ENCODE measurements at regions not wholly inside any gene's neighbourhood (a gene's known extent, or its start where the extent isn't known, plus 50 kb on each side); places are given as distances from the start of the nearest gene placed in this dataset.

DNA sequence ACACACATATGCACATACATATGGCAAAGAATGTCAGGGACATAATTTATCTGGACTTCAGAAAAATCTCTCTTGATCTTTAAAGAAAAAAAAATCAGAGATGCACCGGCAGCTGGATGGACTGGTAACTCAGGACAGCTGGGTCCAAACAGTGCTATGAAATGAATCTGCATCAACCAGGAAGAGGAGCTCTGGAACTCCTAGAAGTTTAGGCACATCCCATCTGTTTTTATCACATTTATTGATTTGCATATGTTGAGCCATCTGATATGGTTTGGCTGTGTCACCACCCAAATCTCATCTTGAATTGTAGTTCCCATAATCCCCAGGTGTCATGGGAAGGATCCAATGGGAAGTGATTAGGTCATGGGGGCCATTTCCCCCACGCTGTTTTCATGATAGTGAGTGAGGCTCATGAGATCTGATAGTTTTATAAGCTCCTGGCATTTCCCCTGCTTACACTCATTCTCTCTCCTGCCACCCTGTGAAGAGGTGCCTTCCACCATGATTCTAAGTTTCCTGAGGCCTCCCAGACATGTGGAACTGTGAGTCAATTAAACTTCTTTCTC is 87.7 kb upstream of the AKIP1 start:
- H3K9me2 ChIP-seq (replicated peaks; ENCODE audit: control insufficient read depth, low read length), result no peaks in the 10 kb centered on the region
- no peaks in the 10 kb centered on the region for H3K79me2 ChIP-seq (ENCODE audit: control insufficient read depth, low read length)
- H3K27ac ChIP-seq (ENCODE audit: low read depth, low read length), result no peak overlapping the region
- no peaks in the 10 kb centered on the region for H3F3A ChIP-seq (ENCODE audit: control insufficient read depth, insufficient read depth)
- peaks cover 11% of the 10 kb centered on the region; the same call in 1 of the 2 replicates for H3K27me3 ChIP-seq (ENCODE audit: control insufficient read depth, low read length)
- no peaks in the 10 kb centered on the region for H4K20me1 ChIP-seq (ENCODE audit: control insufficient read depth, insufficient read depth, low read depth, low read length)
- no peak for TF ChIP-seq EZH2phosphoT487 (IDR thresholded peaks at IDR 0.05; ENCODE audit: borderline replicate concordance, low read length)
- TF ChIP-seq, protein P1, sequence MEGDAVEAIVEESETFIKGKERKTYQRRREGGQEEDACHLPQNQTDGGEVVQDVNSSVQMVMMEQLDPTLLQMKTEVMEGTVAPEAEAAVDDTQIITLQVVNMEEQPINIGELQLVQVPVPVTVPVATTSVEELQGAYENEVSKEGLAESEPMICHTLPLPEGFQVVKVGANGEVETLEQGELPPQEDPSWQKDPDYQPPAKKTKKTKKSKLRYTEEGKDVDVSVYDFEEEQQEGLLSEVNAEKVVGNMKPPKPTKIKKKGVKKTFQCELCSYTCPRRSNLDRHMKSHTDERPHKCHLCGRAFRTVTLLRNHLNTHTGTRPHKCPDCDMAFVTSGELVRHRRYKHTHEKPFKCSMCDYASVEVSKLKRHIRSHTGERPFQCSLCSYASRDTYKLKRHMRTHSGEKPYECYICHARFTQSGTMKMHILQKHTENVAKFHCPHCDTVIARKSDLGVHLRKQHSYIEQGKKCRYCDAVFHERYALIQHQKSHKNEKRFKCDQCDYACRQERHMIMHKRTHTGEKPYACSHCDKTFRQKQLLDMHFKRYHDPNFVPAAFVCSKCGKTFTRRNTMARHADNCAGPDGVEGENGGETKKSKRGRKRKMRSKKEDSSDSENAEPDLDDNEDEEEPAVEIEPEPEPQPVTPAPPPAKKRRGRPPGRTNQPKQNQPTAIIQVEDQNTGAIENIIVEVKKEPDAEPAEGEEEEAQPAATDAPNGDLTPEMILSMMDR (IDR thresholded peaks at IDR 0.05; ENCODE audit: low read depth, low read length, poor library complexity, severe bottlenecking), result no peak
- no peak overlapping the region for H3K4me2 ChIP-seq (ENCODE audit: low read length)
- H3K9me3 ChIP-seq (ENCODE audit: control insufficient read depth, insufficient read depth, low read length), result no peaks in the 10 kb centered on the region
- H3K4me3 ChIP-seq (ENCODE audit: low read length), result no peak overlapping the region
- H3K4me1 ChIP-seq (ENCODE audit: control insufficient read depth, low read length), result no peaks in the 10 kb centered on the region
- no peaks in the 10 kb centered on the region for H3K36me3 ChIP-seq (ENCODE audit: control insufficient read depth, low read length)

- Histone ChIP-seq H3K27ac (ENCODE audit: low read depth, low read length) (no peak overlapping the region), H3F3A (ENCODE audit: control insufficient read depth, insufficient read depth) (no peaks in the 10 kb centered on the region), H3K4me3 (ENCODE audit: low read length) (no peak overlapping the region), H3K9me2 (replicated peaks; ENCODE audit: control insufficient read depth, low read length) (no peaks in the 10 kb centered on the region), H3K4me1 (ENCODE audit: control insufficient read depth, low read length) (no peaks in the 10 kb centered on the region), H3K4me2 (ENCODE audit: low read length) (no peak overlapping the region), H3K9me3 (ENCODE audit: control insufficient read depth, insufficient read depth, low read length) (no peaks in the 10 kb centered on the region), H3K27me3 (ENCODE audit: control insufficient read depth, low read length) (peaks cover 9% of the 10 kb centered on the region; the same call in 1 of the 2 replicates), H3K79me2 (ENCODE audit: control insufficient read depth, low read length) (no peaks in the 10 kb centered on the region), H4K20me1 (ENCODE audit: control insufficient read depth, insufficient read depth, low read depth, low read length) (no peaks in the 10 kb centered on the region), H3K36me3 (ENCODE audit: control insufficient read depth, low read length) (no peaks in the 10 kb centered on the region)
- TF ChIP-seq EZH2phosphoT487 (IDR thresholded peaks at IDR 0.05; ENCODE audit: borderline replicate concordance, low read length), result no peak
- TF ChIP-seq, protein P1 (IDR thresholded peaks at IDR 0.05; ENCODE audit: low read depth, low read length, poor library complexity, severe bottlenecking), result no peak
These were observed 84.7 kb upstream of the AKIP1 start for GRCh38 chr11:8826139-8826786.

DNA sequence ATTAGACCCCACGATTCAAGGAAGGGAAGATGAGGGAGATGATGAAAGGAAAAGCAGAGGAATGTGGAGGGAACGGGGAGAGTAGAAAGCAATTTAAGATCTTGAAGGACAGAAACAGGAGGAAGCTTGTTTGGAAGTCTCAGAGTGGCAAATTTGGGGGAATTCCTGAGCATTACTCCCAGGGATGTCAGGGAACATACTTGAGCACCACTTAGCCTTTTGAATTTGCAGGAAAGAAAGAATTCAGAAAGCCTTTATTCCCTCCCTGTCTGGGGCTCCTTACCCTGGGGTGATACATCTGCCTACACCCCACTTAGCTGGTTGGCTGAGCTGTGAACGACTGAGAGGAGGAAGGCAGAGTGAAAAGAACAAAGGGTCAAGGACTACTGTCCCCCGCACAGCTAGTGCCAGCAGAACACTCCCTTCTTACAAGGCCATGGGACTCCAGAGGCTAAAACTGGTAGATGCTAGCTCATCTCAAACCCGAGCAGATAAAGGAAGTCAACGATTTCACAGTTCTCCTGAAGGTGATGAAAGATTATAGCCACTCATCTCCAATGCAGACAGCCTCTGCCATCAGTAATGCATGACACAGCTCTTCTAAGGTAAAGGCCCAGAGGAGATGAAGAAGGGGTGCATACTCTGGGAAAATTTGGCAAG is 84.0 kb upstream of the AKIP1 start:
- H3K79me2 ChIP-seq (ENCODE audit: control insufficient read depth, low read length), result no peaks in the 10 kb centered on the region
- H3K9me3 ChIP-seq (ENCODE audit: control insufficient read depth, insufficient read depth, low read length), result no peaks in the 10 kb centered on the region
- no peaks in the 10 kb centered on the region for H3K4me1 ChIP-seq (ENCODE audit: control insufficient read depth, low read length)
- no peaks in the 10 kb centered on the region for H3K9me2 ChIP-seq (replicated peaks; ENCODE audit: control insufficient read depth, low read length)
- no peaks in the 10 kb centered on the region for H4K20me1 ChIP-seq (ENCODE audit: control insufficient read depth, insufficient read depth, low read depth, low read length)
- no peaks in the 10 kb centered on the region for H3F3A ChIP-seq (ENCODE audit: control insufficient read depth, insufficient read depth)
- no peak overlapping the region for H3K4me2 ChIP-seq (ENCODE audit: low read length)
- H3K4me3 ChIP-seq (ENCODE audit: low read length), result no peak overlapping the region
- no peak overlapping the region for H3K27ac ChIP-seq (ENCODE audit: low read depth, low read length)
- H3K27me3 ChIP-seq (ENCODE audit: control insufficient read depth, low read length), result peaks cover 9% of the 10 kb centered on the region; the same call in 1 of the 2 replicates
- H3K36me3 ChIP-seq (ENCODE audit: control insufficient read depth, low read length), result no peaks in the 10 kb centered on the region
- TF ChIP-seq, protein P1 (IDR thresholded peaks at IDR 0.05; ENCODE audit: low read depth, low read length, poor library complexity, severe bottlenecking), result no peak
- no peak for TF ChIP-seq EZH2phosphoT487 (IDR thresholded peaks at IDR 0.05; ENCODE audit: borderline replicate concordance, low read length)
